Left renal cortex interstitium (tissue), 4 donors: ENCODE measurements at regions not wholly inside any gene's neighbourhood (a gene's known extent, or its start where the extent isn't known, plus 50 kb on each side); places are given as distances from the start of the nearest gene placed in this dataset.

Experiments used
- DNase-seq, 4 donors: peaks; one replicate each; pipeline ENCODE4 v3.0.0-alpha.2; 2013; ENCODE audit warnings: low read depth in 4 of 4, low spot score in 2 of 4, missing footprints in 1 of 4

DNA sequence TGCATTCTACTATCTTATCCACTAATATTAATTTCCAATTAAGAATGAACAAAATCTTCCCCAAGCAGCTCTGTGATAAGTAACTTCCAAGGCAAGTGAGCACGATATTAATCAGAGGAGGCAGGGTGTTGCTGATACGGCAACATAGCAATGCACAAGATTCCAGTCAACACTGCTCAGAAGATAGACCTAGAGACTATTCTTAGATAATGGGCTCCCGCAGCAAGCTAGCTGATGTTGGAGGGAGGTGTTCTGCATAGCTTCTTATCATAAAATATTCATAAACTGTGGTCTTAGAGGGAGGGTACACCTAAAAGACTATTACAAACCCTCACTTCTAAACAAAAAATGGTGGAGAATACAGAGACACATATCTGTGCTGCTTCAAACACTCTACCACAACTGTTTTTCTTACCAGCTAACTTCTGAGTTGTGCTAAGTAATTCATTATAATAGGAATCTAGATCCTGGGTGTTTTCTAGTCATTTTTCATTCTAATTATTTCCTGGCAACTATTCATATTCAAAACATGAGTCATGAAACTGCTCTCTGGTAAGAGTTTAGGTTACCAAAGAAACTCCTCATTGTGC is 382.0 kb upstream of the SOX14 start:
- DNase-seq: no peak

DNA sequence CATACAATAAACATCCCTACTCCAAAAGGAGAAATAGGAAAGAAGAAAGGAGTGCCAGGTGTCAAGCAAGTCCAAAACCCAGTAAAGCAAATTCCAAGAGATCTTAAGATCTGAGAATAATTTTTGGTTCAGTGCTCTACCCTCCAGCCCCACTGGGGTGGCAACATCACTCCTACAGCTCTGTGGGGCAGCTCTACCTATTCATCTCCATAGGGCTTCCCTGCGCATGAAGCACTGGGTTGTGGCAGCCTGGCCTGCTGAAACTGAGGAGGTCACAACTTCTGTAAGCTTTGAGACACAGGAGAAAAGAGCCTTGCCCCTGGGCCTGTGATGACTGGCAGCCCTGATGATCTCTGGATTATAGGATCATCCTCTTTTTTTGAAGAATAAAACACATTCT is 378.2 kb upstream of the SOX14 start:
- no peak for DNase-seq

DNA sequence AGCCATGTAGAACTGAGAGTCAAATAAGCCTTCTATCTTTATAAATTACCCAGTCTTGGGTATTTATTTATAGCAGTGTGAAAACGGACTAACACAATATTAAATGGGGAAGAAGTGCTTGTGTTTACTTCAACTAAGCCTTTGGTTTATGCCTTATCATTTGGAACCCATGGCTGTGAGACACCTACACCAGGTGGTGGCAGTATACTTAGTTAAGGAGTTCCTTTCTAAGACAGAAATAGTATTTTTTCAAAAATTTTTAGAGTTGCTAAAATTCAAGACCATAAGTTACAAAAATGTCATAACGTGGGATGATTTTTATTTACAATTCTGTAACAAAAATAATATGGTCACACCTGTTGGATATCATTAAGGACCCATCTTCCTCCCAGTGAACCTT is 354.5 kb upstream of the SOX14 start:
- no peak for DNase-seq

DNA sequence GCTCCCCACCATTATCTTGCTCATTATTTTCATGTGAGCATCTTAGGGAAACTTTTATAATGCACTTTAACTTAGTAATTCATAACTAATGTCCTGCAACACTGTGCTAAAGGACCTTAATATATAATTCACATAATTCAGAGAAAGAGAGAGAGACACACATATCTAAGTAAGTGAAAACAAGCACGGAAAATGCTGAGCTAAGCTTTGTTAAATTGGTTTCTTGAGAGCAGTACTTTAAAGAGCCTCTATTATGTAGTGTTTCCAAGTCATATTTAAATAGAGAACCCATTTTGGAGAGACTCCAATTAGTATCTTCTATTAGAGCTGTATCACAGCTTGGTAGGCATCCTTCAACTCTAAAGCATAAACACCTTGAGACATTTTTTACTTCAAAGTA is 354.1 kb upstream of the SOX14 start:
- DNase-seq: no peak

DNA sequence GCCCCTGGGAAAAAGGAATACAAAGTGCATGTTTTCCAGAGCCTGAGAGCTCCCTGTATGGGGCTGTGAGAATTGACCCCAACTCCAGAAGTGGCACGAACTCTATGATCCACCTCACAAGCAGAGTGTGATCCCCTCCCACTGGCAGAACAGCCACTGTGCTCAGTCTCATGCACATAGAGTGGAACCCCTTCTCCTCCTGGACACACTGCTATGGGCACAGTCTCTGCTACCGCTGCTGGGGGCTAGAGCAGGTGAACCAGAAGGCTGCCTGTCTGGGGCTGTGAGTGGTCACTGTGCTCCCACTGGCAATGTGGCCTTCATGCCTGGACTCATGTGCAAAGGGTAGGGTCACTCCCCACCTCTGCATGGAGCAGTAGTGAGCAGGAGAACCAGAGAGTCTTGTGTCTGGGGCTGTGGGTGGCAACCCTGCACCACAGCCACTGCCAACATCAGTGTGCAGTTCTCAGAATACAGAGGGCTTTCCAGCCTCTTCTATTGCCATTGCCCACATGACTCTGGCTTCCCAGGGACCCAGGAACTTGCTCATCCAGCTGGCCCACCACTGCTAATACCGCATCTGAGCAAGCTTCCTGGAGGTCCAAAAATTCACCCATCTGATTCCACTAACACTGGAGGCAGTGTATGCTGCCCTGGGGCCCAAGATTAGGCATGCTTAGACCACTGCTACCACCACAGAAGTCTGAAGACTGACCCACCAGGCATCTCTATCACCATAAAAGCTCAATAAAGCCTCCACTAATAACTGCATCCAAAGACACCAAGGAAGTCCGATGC is 343.7 kb upstream of the SOX14 start:
- DNase-seq: no peak

DNA sequence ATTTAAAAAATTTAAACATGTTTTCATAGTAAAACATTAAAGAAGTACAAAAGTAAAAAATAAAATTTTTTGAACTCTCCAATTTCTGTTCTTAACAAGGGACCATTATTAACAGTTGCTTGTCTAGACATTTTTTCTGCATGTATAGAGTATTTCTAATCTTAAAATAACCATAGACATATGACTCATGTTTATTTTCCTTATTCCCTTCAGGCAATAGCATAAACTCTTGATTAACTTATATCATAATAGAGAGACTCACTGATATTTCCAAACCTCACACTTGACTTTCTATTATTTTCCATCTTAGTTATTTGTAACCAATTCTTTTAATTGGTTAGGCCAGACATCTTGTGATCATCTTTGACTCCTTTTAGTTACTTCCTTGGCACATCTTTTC is 325.6 kb upstream of the SOX14 start:
- no peak for DNase-seq

DNA sequence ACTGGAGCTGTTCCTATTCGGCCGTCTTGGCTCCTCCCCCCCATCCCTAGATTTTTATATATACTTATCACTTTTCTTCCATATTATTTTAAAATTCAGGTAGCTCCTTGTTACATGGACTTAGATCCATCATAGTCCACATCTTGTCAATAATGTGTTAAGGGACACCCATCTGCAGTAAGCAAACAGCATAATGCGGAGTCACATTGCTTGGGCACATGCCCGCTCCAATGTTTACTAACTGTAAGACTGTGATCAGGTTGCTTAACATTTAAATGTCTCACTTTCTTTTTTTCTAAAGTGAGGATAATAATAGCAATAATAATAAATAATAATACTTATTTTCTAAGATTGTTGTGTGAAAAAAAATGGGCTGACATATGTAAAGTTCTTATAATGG is 303.2 kb upstream of the SOX14 start:
- no peak for DNase-seq

DNA sequence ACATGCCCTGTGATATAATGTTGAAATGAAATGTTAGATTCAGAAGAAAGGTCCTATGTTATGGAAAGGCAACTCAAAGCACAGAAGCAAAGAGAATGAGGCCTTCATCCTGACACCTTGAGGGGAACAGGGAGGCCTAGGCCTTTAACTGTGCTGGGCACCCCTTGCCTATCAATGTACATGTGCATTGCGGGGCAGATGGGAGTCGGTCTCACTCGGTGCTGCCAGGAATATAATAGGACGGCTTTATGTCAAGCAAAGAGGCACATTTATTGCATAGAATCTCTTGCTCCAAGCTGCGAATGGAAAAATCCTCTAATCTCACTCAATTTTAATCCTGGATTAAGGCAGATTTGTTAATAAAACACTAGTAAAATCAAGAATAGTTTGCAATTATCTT is 301.0 kb upstream of the SOX14 start:
- DNase-seq: no peak

DNA sequence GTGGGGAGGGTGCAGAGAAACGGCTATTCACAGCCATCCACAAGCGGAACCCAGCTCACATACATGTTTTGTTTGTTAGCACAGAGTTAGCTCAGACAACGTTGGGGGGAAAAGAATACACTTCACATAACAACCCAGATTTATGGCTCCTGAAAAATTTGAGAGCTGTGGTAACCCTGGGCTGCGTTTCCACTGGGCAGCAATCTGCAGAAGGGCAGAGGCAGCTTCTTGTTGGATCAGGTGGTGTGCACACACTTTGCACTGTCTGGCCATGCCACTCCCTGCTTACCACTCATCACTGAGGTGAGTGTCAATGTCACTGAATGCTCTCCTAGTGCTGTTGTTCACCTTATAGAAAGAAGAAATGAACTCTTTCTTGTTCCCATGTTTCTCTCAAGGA is 299.8 kb upstream of the SOX14 start:
- no peak for DNase-seq

DNA sequence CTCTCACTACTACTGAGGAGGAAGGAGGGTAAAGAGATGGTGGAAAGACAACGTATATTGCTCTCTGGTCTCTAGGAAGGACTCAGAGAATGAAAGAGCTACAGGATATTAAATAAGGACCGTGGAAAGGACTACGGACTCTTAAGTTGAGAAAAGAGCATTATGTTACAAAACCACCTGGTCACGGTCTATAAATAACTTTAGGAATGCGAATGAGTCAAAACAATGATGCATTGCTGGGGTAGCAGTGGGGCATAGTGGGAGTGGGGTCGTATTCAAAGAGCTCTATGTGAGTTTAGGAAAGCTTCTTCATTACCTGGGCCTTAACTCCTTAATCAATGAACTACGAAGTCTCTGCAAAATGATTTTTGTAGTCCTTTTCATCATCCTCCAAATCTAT is 295.7 kb upstream of the SOX14 start:
- DNase-seq: no peak

DNA sequence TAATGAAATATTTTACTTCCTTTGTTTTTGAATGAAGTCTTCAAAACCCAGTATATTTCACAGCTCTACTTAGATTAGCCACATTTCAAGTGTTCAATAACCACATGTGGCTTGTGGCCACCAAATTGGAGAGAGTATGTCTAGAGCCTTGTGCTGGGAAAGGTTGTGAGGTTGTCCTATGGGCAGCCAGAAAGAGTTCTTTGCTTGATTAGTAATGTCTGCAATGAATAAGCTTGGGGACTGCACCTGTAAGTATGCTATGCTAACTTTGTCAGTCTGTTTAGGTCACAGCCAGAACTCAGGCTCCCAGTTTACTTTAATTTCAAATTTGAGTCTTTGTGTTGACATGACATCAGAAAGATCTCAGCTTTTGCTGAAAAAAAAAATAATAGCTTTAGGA is 294.9 kb upstream of the SOX14 start:
- no peak for DNase-seq

DNA sequence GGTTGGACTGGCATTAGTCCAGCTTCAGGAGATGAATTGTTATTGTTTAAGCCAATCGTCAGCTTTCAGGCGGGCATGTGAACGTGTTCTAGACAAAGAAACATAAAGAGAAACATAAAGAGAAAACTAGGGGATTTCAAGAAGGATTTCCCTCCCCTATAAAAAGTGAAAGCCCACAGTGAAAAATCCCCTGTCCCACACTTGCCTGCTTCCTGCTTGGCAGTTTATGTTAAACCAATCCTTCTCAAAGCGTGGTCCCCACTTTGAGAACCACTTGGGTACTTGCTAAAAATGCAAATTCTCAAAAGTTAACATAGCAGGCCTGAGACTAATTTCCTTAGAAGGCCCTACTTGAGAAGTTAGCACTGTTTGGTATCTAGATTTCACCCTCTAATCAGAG is 293.0 kb upstream of the SOX14 start:
- DNase-seq: no peak

DNA sequence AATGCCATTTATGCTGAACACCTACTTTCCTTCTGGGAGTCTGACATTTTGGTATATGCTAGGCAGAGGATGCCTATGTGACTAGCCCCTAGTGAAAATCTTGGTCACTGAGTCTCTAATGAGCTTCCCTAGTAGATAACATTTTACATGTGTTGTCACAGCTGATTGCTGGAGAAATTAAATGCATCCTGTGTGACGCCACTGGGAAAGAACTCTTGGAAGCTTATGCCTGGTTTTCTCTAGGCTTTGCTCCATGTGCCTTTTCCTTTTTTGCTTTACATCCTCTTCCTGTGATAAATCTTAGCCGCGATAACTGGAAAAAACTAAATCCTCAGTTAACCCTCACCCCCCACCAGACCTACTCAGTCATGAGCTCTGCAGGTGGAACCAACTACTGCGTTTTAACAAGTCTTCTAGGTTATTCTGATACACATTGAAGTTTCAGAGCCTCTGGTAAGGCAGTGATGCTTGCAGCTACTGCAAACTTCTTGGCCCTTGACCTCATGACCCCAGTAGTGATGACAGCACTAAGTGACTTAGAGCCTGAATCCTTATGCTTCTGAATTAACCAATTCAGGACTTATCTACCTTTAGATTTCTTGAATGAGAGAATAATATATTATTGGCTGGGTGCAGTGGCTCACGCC is 292.4 kb upstream of the SOX14 start:
- peak in 1 of 4 donors; percentile 47 for DNase-seq

DNA sequence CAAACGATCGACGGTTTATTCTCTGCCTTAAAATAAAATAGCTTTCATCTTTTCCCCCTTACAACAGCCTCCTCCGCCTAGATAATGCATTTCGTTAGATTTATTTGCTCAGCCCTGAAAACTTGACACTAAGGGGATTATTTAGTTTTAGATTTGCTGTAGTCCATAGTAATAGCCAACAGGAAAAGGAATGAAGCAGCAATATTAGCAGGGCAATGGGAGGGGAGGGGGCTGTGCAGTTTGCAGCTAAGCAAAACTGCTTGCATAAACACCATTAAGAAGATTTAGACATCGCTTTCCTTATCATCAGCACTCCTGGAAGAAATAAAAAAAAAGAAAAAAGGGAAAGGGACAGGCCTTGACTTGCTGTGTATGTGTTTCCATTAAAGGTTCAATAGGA is 286.5 kb upstream of the SOX14 start:
- DNase-seq: no peak

DNA sequence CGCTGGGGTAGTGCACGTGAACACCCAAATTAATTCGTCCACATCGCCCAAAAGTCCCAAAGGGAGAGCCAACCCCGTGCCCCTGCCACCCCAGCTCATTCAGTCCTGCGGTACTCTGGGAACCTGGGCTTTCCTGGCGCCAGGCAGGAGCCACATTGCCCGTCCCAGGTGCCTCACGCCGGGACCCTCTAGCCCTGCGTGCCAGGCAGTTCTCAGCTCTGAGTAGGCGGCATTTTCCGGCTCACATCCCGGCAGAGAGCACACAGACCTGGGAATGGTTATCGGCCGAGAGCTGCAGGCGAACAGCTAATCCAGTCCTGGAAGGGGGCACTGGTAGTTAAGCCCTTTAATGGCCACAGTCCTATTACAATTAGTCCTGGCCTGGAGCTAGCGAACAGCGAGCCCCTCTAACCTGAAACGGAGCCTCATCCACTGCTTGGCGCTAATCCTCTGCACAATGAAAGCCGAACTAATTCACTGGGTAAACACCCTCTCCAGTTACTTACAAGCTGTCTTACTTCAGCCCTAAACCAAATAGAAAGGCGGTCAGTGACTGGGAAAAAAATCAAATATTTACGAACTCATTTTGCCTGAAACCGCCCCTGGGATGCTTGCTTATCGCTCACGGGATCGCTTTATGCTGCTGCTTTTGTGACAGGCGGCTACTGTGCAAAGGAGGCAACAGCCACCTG is 254.6 kb upstream of the SOX14 start:
- DNase-seq: peak in 1 of 4 donors; percentile 7

DNA sequence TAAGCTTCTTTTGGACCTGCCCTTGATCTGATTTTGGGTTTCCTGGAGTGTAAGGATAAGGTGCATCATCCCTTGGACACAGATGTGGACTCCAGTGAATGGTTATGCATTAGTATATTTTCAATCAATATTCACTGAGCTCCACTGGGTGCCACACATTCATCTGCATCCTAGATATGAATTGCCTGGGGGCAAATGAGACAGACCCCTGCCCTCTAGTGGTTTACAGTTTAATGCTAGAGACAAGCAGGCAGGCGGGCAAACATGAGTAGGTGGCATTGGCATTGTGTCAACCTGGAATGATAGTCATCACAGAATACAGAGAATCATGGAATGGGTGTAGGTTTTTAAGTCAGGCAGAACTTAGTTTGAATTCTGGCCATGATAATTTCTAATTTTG is 252.5 kb upstream of the SOX14 start:
- DNase-seq: no peak

DNA sequence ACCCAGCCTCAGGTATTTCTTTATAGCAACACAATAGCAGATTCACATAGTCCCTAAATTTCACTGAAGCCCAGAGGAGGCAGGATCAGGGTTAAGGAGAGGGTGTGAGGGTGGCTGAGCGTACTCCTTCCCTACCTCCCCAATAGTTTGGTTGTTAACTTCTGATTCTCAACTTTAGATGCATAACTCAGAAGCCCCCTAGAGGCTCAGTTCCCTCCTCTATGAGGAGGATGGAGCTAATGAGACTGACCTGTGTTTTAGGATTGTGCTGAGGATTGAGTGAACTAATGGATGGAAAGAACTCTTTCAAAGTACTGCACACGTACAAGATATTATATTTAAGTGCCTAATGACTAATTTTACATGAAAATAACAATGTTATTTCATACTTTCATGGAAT is 249.3 kb upstream of the SOX14 start:
- DNase-seq: no peak

DNA sequence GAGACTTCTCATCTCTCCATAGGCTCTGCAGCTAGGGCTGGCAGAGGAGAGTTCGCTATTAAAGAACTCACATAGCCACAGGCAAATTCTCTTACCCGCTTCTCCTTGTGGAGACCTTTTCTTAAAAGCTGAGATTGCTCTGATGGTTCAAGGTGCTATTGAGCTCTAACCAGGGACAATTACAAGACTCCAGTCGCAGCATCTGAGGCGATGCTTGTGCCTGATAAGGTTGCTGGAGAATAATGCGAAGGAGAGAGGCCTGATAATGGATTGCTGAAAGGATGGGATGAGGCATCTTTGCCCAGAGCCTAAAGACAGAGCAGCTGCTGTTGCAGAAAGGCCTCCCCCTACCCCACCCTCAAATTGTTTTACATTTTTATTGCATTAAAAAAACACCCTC is 244.5 kb upstream of the SOX14 start:
- no peak for DNase-seq

DNA sequence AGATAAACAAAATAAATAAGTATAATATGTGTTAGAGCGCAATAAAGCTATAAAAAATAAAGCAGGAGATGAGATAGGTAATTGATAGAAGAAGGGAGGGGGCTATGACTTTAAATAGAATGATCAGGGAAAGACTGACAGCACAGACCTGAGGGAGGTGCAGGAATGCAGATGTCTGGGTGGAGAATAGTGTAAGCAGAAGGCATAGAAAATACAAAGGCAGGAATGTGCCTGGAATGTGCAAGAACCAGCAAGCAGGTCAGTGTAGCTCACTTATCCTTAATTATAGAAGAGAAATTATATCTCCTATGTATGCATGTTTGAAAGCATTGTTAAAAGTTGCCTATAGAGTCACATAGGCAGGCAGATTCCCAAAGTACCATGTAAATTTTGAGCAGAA is 239.4 kb upstream of the SOX14 start:
- no peak for DNase-seq

DNA sequence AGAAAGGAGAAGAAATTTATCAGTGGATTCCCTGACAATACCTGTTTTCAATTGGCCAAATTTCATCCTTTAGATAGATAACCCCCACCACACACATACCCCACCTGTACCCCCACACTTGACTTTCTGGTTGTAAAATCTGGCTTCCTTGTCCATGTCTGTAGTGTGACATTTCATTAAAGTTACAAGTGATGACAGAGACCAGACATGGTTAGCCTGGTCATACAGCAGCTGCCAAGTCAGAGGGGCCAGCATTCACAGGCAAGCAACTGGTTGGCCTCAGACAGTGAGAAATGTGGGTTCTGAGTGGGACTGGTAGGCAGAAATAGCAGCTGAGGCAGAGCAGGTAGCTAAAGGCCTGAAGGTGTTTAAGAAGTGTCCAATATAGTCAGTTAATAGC is 238.6 kb upstream of the SOX14 start:
- no peak for DNase-seq

DNA sequence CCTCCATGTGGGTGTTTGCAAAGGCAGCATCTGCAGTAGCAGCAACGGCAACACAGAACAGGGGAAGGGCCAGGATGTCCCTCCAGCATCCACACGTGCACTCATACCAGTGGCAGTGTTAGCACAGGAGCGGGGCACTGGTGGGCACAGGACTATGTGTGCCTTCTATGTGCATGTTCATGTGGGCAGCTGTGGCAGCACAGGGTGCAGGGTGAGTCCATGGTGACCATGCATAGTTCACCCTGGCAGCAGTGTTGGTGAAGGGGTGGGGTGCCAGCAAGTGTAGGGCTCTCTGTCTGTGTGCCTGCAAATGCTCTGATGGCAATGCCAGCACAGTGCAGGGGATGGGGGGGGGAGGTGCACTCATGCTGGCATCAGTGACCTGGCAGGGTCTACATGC is 222.1 kb upstream of the SOX14 start:
- DNase-seq: no peak

DNA sequence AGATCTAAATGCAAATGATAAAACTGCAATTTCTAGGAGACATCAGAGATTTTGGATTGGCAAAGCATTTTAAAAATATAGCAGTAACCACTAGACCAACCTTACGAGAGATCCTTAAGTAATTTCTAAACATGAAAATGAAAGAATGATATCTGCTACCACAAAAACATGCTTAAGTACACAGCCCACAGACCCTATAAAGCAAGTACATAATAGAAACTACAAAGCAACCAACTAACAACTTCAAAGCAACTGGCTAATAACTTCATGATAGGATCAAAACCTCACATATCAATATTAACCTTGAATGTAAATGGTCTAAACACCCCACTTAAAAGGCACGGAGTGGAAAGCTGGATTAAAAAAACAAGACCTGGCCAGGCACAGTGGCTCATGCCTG is 209.9 kb upstream of the SOX14 start:
- DNase-seq: no peak
